ENCODE measurements at regions not wholly inside any gene's neighbourhood (a gene's known extent, or its start where the extent isn't known, plus 50 kb on each side); places are given as distances from the start of the nearest gene placed in this dataset.

GRCh38 chr20:58059260-58059544 lies 169.3 kb downstream of the ANKRD60 start:
- H4K20me1 ChIP-seq (ENCODE audit: control insufficient read depth, extremely low read depth, insufficient read depth, low read length), result no peaks in the 10 kb centered on the region
- DNase-seq (ENCODE audit: low read depth, low spot score), result no peak
- H3K4me1 ChIP-seq (ENCODE audit: control insufficient read depth, extremely low read depth, insufficient read depth, low read length), result no peaks in the 10 kb centered on the region
- no peaks in the 10 kb centered on the region for H3K36me3 ChIP-seq (ENCODE audit: control insufficient read depth in 2 of 2, extremely low read depth in 1 of 2, insufficient read depth in 2 of 2, low read length in 2 of 2)
- no peak overlapping the region for H3K9ac ChIP-seq (ENCODE audit: control insufficient read depth, extremely low read depth, insufficient read depth, low read length)
- H3K9me1 ChIP-seq (ENCODE audit: control insufficient read depth, extremely low read depth, insufficient read depth, low read length), result no peaks in the 10 kb centered on the region
- TF ChIP-seq CTCF (optimal IDR thresholded peaks at IDR 0.05 in 1 of 3, IDR thresholded peaks at IDR 0.05 in 1 of 3, conservative IDR thresholded peaks at IDR 0.05 in 1 of 3; ENCODE audit: extremely low read depth in 1 of 3, insufficient read depth in 2 of 3, low read length in 3 of 3) (no peak), EZH2 (IDR thresholded peaks at IDR 0.05; ENCODE audit: low read length) (no peak)
- H3K4me2 ChIP-seq (ENCODE audit: control insufficient read depth, extremely low read depth, insufficient read depth, low read depth, low read length), result no peak overlapping the region
- no peak overlapping the region for H2AFZ ChIP-seq (ENCODE audit: control insufficient read depth, low read length)
- no peaks in the 10 kb centered on the region for H3K9me3 ChIP-seq (ENCODE audit: control insufficient read depth, low read depth, low read length)
- no peaks in the 10 kb centered on the region for H3K79me2 ChIP-seq (ENCODE audit: control insufficient read depth, insufficient read depth, low read length)
- dilution Hi-C loops (cut with MboI; ENCODE audit: extremely low pct_ligation_motif_present, low sequenced_read_pairs), result no loop called here
- no peak overlapping the region for H3K4me3 ChIP-seq (ENCODE audit: control insufficient read depth in 2 of 3, extremely low read depth in 1 of 3, insufficient read depth in 2 of 3, low read depth in 1 of 3, low read length in 3 of 3)
- peaks cover 45% of the 10 kb centered on the region for H3K27me3 ChIP-seq (ENCODE audit: control insufficient read depth, extremely low read depth, insufficient read depth, low read length)
- H3K27ac ChIP-seq (ENCODE audit: control insufficient read depth, insufficient read depth, low read length), result no peak overlapping the region
- FAIRE-seq, result no peak

- no peaks in the 10 kb centered on the region for H3K4me1 ChIP-seq (ENCODE audit: control insufficient read depth, extremely low read depth, insufficient read depth, low read length)
- H3K9ac ChIP-seq (ENCODE audit: control insufficient read depth, extremely low read depth, insufficient read depth, low read length), result no peak overlapping the region
- no peak overlapping the region for H3K4me2 ChIP-seq (ENCODE audit: control insufficient read depth, extremely low read depth, insufficient read depth, low read depth, low read length)
- dilution Hi-C loops (cut with MboI; ENCODE audit: extremely low pct_ligation_motif_present, low sequenced_read_pairs), result no loop called here
- no peaks in the 10 kb centered on the region for H3K9me1 ChIP-seq (ENCODE audit: control insufficient read depth, extremely low read depth, insufficient read depth, low read length)
- H3K36me3 ChIP-seq (ENCODE audit: control insufficient read depth in 2 of 2, extremely low read depth in 1 of 2, insufficient read depth in 2 of 2, low read length in 2 of 2), result no peaks in the 10 kb centered on the region
- H4K20me1 ChIP-seq (ENCODE audit: control insufficient read depth, extremely low read depth, insufficient read depth, low read length), result no peaks in the 10 kb centered on the region
- H3K4me3 ChIP-seq (ENCODE audit: control insufficient read depth in 2 of 3, extremely low read depth in 1 of 3, insufficient read depth in 2 of 3, low read depth in 1 of 3, low read length in 3 of 3), result no peak overlapping the region
- no peak for FAIRE-seq
- H3K27ac ChIP-seq (ENCODE audit: control insufficient read depth, insufficient read depth, low read length), result no peak overlapping the region
- H2AFZ ChIP-seq (ENCODE audit: control insufficient read depth, low read length), result no peak overlapping the region
- H3K9me3 ChIP-seq (ENCODE audit: control insufficient read depth, low read depth, low read length), result no peaks in the 10 kb centered on the region
- H3K79me2 ChIP-seq (ENCODE audit: control insufficient read depth, insufficient read depth, low read length), result no peaks in the 10 kb centered on the region
- no peak for DNase-seq (ENCODE audit: low read depth, low spot score)
- TF ChIP-seq EZH2 (IDR thresholded peaks at IDR 0.05; ENCODE audit: low read length) (no peak), CTCF (optimal IDR thresholded peaks at IDR 0.05 in 1 of 3, IDR thresholded peaks at IDR 0.05 in 1 of 3, conservative IDR thresholded peaks at IDR 0.05 in 1 of 3; ENCODE audit: extremely low read depth in 1 of 3, insufficient read depth in 2 of 3, low read length in 3 of 3) (no peak)
- peaks cover 48% of the 10 kb centered on the region for H3K27me3 ChIP-seq (ENCODE audit: control insufficient read depth, extremely low read depth, insufficient read depth, low read length)
Observed at GRCh38 chr20:58058421-58059259, 169.8 kb downstream of the ANKRD60 start.
